Body of pancreas (tissue), 4 donors: ENCODE measurements at regions not wholly inside any gene's neighbourhood (a gene's known extent, or its start where the extent isn't known, plus 50 kb on each side); places are given as distances from the start of the nearest gene placed in this dataset.

Experiments
- CTCF ChIP-seq, 7 experiments: fragments of 450-650 bp in 4 of 7; fragments of 200-600 bp in 3 of 7; sonication (generic) in 3 of 7; IDR thresholded peaks; one replicate each; pipeline ENCODE4 v1.5.1; 2016 to 2019; ENCODE audit warnings: antibody characterized with exemption in 7 of 7
- POLR2A ChIP-seq, 3 donors: fragments of 450-650 bp; IDR thresholded peaks; one replicate each; pipeline ENCODE4 v1.6.1; 2016; ENCODE audit warnings: antibody characterized with exemption in 3 of 3, mild to moderate bottlenecking in 2 of 3

GRCh38 chr12:3355378-3355900 is 135.6 kb upstream of the PRMT8 start:
- TF ChIP-seq CTCF (IDR thresholded peaks at IDR 0.05): no peak
- TF ChIP-seq POLR2A (IDR thresholded peaks at IDR 0.05): no peak
